GM21515 (cell line): ENCODE measurements at regions not wholly inside any gene's neighbourhood (a gene's known extent, or its start where the extent isn't known, plus 50 kb on each side); places are given as distances from the start of the nearest gene placed in this dataset.

Experiments
- ATAC-seq: cut with Tn5 transposase; IDR thresholded peaks from one replicate; pipeline ENCODE4 v1.9.1; 2021; ENCODE audit not compliant: unreplicated experiment

DNA sequence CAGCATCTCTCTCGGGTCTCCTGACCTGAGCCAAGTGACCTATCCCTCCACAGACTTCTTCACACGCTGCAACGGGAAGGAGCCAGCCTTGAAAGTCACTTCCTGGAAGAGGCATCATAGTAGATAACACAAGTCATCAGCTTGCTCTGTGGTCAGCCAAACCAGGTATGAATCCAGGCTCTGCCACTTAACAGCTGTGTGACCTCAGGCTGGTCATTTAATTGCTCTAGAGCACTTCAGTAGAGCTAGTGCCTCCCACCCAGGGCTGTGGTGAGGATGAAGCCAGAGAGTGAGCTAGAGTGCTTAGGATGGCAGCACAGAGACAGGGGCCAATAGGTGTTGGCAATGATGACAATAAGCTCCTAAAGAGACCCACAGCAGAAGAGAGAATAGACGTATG lies 247.7 kb upstream of the ZMIZ1 start:
- no peak for ATAC-seq

DNA sequence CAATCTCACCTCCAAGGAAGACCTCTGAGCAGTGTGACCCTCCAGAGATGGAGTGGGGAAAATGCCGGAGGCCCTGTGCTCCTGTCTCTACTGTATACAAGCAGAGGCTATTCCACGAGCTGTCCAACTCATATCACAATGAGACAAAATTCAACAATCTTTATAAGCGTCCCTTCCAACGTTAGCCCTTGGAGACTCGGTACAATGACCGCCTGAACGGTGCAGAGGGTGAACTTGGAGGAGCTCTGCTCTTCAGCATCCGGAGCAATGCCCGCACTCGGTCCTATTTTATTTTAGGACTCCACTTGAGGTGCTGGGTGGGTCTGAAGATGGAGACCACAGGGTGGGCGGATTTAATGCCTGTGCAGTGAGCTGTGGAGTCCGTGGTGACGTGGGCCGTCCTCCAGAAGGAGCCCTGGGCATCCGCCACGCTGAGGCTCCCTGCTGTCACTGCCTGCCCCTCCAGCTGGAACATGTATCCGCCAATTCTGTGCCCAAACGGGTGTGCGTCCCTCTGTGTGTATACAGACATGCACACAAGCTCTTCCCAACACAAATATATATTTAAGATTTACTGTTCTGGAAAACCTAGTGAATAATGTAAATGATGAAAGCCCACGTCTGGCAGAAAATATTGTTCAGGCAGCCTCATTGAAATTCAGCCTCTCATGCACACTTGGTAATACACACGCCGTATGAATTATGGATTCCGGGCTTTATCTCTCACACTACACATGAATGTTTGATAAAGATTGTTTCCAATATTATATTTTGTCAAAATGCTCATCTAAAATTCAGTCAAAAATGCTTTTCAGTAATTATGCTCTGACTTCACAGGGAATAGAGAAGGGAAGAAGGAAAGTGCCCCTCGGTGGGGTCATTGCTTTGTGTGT lies 239.9 kb upstream of the ZMIZ1 start:
- no peak for ATAC-seq

DNA sequence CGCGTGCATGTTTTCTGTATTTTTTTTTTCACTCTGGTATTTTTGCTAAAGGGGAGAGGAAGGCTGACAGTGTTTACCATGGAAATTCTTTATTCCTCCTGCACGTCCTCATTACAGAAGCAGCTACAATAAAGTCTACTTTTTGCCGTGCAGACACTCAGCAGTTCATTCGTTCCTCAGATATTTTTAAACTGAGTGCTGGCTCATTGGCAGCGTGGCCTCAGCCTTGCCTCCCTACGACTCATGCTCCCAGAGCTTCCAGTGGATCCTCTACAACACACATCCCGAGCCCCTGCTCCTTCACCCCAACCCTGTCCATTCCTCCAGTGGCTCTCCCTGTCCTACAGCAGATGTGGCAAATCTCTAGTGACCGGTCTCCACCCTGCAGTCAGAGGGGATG lies 239.2 kb upstream of the ZMIZ1 start:
- no peak for ATAC-seq

DNA sequence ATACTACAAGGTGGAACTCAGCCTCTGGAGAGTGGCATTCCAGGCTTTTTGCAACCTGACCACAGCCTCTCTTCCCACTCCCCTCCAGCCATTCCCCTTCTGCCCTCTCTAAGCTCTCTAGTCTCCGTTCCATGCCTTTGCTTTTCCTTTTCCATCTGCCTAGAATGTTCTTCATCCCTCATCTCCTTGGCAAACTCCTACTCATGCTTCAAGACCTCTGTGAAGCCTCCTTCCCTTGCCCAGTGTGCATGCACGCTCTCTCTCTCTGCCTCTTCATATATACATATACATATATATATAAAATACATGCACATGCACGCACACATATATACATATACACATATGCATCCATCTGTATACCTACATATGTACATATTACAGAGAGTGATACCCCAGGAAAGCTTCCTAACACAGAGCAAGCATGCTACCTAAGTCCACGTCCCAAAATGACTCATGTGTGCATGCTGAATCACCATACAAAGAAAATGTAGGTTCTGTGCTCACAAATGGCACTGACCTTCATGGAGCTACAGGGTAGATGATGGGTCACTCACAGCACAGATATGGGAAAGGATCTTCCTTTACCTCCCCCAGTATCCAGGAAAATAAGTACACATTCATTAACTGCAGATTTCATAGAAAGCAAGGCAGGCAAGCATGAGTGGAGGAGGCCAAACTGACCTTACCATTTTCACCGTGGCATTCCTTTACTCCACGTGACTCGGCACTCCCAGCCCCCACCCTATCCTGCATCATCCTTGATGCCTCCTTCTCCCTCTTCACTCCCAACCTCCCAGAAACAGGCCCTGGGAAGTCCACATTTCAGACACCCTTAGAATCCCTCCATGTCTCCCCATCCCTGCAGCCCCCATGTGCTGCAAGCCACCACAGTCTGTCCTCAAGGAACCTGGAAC lies 238.4 kb upstream of the ZMIZ1 start:
- no peak for ATAC-seq

DNA sequence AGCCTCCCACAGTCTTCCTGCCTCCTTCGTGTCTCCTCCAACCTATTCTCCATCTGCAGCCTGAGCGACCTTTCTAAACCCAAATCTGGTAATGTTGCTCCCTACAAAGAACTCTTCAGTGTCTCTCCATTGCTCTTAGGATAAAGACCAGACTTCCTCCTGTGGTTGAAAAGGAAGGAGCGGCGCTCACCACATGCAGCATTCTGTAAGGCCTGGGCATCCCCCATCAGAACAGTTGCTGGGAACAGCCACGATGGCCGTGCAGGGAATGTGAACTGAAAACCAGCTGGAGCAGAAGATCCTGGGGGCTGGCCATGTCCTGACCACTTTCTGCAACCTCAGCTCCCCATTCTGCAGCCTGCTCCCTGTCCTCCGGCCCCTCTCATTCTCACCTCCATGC lies 237.8 kb upstream of the ZMIZ1 start:
- ATAC-seq = no peak

DNA sequence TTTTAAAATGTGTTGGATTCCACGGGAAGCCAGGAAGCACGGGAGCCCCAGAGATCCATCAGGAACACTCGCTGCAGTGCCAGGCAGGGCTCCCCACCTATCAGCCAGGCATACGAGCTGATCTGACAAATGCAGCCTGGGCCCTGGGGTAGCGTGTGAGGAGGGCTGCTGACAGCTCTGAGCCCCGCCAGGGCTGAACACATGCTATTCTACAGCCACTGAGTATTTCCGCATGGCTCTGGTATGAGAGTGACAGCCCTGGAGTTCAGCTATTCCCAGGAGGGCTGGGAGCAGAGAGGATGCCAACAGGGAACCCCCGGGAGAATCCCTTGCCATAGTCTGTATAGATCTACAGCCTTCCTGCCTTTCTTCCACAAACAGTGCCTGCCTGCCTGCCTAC lies 237.3 kb upstream of the ZMIZ1 start:
- ATAC-seq = no peak

DNA sequence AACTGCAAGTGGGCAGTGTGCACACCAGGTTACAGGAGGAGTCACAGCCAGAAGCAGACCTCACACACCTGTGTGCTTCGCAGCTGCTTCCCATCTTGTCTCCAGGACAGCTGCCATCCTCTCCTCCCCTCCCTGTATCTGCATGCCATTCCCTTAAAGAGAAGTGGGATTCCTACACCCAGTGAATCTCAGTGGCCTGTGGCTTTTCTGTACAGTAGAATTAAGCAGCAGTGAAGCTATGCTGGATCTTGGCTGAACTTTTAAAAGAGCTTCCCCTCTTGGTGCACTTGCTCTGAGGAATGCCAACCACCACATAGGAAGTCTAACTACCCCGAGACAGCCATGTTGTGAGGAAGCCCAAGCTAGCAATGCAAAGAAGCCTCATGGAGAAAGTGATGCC lies 236.5 kb upstream of the ZMIZ1 start:
- no peak for ATAC-seq

DNA sequence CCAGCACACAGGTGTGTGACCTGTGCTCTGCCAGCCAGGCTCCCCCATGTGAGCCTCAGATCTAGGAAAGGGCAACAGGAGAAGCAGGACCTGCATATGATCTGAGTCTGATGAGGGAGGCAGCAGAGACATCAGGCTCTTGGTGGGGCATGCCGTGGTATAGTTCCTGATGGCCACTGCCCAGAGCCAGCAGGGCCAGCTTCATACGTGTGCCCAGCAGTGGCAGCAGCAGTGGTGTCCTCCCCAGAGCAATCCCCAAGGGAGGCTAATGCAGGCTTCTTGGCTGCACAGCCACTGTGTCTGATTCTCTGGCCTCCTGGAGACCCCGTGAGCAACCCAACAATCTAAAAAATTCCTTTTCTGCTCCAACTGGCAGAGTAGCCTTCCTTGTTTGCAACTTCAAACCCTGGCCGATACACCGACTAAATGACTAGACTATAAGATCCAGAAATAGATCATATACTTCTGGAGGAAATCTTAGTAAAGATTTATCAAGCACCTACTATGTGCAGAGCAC lies 230.6 kb upstream of the ZMIZ1 start:
- no peak for ATAC-seq

DNA sequence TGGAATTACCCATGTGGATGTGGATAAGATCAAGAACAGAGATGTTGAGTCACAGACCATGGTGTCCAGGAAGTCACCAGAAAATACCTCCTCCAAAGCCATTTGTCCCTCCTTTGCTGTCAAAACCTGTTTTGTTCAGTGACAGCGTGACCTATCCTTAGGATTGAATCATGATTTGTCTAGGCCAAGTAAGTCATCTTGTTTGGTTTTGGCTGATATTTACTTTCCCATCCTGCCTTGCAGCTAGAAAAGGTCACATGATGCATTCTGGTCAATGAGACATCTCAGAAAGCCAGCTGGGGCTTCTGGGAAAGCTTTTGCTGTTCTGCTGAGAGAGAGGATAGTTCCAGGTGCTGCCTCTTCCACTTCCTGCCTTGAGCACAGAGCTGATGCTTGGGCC lies 225.3 kb upstream of the ZMIZ1 start:
- no peak for ATAC-seq

DNA sequence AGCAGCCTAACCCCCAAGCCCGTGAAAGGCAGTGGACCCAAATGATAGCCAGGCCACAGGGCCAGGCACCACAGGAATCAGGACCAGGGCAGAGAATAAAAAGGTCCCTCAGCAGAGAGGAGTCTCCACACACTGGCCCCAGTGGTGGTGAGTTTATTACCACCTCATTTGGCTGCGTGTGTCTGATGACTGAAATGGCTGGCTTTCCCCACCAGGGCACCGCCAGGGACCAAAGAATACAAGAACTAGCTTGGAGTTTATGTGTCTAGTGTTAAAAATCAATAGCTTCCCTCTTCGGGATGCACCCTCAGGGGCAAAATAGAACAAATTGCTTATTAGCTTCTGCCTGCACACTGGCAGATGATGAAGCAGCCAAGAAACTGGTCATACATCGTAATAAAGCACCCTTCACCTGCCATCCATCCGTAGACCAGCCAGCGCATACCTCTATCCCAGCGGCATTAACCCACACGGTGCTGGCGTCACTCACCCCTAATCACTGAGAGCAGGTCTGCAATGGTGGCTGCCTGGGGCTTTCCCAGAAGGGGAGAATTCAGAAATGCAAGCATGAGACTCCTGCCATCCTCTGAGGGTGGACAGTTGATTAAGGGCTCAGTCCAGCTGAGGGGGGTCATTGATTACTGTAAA lies 223.7 kb upstream of the ZMIZ1 start:
- no peak for ATAC-seq

DNA sequence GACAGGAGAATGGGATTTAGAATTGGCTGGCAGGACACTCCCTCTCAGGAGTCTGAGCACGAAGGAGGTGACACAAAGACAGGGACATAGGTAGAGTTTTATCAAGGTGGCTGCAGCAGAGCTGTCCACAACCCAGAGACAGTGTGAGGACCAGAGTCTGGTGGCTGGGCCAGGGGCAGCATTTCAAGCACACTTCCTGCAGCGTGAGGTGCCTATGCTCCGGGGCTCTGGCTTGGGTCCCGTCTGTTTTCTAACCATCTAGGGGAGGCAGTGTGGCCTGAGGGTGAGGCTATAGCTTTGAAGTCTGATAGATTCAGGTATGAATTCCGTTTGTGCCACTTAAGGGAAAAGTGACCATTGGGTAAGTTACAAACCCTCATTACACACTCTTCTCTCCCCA lies 222.7 kb upstream of the ZMIZ1 start:
- ATAC-seq = no peak

DNA sequence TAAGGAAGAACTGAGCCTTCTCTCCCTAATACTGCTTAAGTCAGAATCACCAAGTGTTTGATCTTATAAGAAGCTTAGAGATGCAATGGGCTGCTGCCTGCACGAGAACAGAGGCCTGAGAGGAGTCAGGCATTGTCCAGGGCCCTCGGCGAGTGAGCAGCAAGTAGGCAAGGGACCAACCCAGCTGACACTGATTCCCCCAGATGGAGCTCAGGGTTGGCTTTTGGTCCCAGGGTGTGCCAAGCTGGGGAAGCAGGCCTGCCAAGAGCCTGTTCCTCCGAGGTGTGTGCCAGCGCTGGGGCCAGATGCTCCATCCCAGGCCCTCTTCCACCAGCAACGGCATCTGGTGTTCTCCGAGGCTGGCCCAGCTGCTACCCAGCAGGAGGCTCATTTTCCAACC lies 222.0 kb upstream of the ZMIZ1 start:
- ATAC-seq = no peak

DNA sequence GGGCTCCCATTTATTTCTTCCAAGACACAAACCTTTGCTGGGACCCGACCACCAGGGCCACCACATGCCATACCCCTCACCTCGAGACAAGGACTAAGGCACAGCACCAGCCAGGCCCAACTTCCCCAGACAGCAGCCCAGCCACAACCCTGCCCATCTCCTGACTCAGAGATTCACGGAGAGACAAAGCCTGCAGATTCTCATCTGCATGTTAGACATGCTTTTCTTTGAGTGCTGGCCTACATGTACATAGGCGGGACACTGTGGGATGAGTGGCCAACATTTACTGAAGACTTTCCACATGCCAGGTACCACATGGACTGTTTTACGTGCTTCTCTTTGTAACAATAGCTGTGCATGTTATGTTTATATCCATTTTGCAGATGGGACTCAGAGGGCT lies 221.3 kb upstream of the ZMIZ1 start:
- ATAC-seq = no peak

DNA sequence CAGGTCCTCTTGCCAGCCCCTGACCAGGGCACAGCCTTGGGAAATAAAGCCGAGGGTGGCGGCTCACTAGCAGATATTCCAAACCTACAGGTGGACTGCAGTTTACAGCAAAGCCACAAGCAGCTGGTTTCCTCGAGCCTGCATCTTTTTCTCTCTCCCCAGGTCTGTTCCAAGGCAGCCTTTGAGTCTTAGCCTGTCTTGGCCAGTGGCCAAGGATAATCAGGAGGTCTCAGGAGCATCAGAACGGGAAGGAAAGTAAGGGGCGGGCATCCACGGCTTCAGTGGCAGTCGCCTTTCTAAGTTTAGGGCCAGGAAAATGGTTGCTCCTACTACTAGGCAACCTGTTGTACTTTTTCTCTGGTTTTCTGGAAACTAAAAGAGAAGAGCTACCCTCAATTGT lies 219.7 kb upstream of the ZMIZ1 start:
- no peak for ATAC-seq

DNA sequence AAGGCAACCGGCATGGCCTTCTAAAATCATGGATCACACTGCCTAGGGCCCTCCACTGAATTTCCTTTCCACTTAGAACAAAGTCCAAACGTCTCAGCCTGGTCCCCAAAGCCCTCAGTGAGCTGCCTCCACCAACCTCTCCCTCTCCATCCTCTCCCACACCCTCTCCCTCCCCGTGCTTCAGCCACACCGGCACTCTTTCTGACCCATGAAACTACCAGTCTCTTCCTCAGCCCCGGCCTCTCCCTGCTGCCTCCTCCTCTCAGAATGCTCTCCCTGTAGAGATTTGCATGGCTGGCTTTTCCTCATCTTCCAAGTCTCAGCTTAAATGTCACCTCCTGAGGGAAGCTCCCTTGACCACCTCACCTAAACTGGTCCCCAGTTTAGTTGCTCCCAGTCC lies 219.0 kb upstream of the ZMIZ1 start:
- ATAC-seq = no peak

DNA sequence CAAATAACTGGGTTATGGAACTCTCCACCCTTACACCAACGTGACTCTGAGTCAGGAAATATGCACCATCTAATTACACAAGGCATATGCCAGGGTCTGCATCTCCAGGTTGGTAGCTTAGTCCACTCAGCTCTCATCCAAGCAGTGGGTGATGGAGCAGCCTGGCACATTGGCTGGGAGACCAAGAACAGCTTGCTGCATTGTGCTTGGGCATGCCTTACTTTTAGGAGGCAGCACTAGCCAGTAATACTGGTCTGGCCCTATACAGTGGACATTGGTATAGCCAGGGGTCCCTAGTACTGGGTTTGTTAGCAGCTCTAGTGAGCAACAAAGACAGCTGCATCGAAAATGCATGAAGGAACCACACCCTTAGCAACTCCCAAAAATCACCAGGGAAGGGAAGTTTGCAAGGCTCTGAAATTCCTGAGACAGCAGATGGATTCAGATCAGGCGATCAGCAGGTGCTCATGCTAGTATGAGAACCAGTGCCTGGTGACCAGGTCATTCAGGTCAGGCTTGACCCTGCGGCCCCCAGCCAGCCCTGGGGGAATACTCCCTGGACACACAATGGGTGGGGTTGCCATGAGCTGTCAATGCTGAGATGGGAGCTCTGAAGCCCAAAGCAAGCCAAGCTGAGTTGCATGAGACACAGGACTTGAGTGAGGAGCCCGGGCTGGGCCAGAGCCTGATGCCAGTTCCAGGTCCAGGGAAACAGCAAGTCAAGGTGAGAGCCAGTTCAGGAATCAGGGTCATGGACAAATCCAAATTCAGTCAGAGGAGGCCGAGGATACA lies 217.9 kb upstream of the ZMIZ1 start:
- no peak for ATAC-seq

DNA sequence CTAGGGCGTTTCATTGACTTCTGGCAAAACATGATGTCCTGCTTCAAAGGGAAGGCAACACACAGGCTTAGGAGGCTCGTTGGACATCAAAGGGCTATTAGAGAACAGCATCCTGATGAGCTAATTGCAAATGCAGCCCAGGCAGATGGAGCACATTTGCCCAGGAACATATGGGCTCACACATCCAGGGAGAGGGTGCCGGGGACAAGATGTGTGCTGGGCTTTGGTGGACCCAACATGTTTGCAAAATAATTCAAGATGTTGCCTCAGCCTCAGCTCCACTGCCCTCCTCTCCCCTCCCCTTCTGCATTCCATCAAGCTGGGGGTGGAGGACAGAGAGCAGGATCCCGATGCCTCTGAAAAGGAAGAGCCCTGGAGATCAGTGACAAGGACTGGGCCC lies 217.1 kb upstream of the ZMIZ1 start:
- no peak for ATAC-seq

DNA sequence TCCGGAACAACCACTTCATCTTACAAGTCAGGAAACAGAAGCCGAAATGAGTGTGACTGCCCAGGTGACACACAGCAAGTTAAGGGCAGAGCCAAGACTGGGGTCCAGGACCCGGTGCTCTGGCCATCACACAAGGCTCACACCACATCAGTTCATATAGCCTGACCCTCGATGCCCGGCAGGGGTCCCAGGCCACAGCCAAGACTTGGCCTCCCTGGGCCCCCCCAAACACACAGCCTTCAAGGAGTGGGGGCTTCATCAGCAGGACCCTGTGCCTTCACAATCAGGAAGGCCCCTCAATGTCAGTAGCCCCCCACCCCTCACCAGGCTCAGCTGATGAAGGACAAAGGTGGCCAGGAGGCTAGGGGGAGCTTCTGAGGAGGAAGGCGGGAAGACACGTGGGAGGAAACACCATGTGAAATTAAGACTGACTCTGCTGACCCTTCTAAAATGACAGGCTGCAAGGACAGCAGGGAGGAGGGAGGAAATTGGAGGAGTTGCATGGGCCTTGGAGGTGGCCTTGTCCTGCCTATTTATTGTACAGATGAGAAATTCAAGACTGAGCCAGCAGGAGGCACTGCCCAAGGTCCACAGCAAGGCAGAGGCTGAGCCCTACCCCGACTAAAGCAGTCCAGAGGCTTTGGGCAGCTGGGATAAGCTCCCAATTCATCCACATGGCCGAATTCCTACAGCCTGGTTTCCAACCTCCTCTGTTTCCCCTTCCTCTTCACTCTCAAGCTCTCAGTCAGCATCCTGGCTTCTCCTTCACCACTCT lies 216.1 kb upstream of the ZMIZ1 start:
- no peak for ATAC-seq

DNA sequence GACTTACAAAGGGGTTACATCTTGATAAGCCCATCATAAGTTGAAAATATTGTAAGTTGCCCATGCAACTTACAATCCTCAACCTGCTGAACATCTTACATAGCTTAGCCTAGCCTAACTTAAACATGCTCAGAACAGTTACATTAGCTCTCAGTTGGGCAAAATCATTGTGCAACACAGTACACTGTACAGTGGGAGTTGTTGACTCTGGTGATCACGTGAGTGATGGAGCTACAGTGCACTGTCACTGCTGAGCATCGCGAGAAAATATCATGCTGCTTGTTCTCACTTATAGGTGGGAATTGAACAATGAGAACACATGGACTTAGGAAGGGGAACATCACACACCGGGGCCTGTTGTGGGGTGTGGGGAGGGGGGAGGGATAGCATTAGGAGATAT lies 214.9 kb upstream of the ZMIZ1 start:
- ATAC-seq = no peak

DNA sequence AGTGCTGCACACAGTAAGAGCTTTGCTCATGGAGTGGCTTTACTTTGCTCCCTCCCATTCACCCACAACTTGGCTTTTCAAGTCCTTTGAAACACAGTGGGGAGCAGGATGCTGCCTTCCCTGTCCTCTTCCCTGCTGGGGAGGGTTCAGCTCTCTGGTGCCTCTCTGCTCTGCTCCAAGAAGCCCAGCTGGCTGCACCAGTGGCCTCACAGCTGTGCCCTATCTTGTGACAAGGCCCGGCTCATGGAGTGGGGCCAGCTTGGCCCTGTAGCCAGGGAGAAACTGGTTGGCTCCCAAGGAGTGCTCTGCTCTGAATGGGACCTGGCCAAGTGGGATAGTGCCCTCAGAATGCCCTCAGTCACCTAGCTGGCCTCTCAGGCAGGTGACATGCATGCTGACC lies 212.3 kb upstream of the ZMIZ1 start:
- no peak for ATAC-seq
